Peyer's patch (tissue), 4 donors: ENCODE measurements at regions not wholly inside any gene's neighbourhood (a gene's known extent, or its start where the extent isn't known, plus 50 kb on each side); places are given as distances from the start of the nearest gene placed in this dataset.

Source experiments
- CTCF ChIP-seq, 6 experiments: fragments of 450-650 bp in 4 of 6; fragments of 200-600 bp in 2 of 6; sonication (generic) in 1 of 6; IDR thresholded peaks; one replicate each; pipeline ENCODE4 v1.5.1; 2017 to 2019; ENCODE audit warnings: antibody characterized with exemption in 6 of 6, mild to moderate bottlenecking in 3 of 6, moderate library complexity in 1 of 6
- POLR2A ChIP-seq, 2 donors: fragments of 450-650 bp; IDR thresholded peaks; one replicate each; pipeline ENCODE4 v1.5.1; 2017; ENCODE audit warnings: antibody characterized with exemption in 2 of 2, mild to moderate bottlenecking in 2 of 2, moderate library complexity in 2 of 2

DNA sequence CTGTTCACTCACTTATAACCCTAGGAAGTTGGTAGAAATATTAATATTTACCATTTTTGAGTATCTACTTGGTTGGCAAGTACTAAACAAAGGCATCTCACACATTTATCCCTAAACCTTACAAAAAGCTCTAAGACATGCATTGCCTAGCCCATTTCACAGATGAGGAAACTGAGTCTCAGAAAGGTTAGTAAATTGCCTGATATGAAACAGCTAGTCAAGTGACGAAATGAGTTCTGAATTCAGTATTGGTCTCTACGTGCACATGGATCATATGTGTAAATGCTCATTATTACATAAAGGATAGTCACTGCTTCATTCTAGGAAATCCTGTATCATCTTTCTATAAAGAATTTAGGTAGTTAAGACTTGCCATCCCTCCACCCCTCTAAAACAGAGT is 105.1 kb downstream of the BARHL2 start:
- TF ChIP-seq CTCF (IDR thresholded peaks at IDR 0.05), result no peak
- no peak for TF ChIP-seq POLR2A (IDR thresholded peaks at IDR 0.05)
